SU-DHL-6 (cell line): ENCODE measurements at regions not wholly inside any gene's neighbourhood (a gene's known extent, or its start where the extent isn't known, plus 50 kb on each side); places are given as distances from the start of the nearest gene placed in this dataset.
"Not testable (repeated sequence)": the region's sequence is repeated elsewhere in the genome, so short reads cannot be mapped to it uniquely, and the experiment has no call there.

Experiments
- H2AFZ ChIP-seq: fragments of 200-600 bp; sonication (generic); 2 replicates; pipeline ENCODE4 v1.6.1; 2014; ENCODE audit warnings: low read depth, mild to moderate bottlenecking, moderate library complexity, mixed read lengths, antibody characterized with exemption, low read length; ENCODE audit not compliant: severe bottlenecking
- H3F3A ChIP-seq: fragments of 200-600 bp; shearing (Covaris generic); 2 replicates; pipeline ENCODE4 v1.6.0; 2016; ENCODE audit warnings: antibody characterized with exemption, mild to moderate bottlenecking; ENCODE audit not compliant: insufficient read depth
- H3K27ac ChIP-seq: fragments of 200-600 bp; sonication (generic); 2 replicates; pipeline ENCODE4 v1.5.1; 2016; ENCODE audit warnings: low read depth, mild to moderate bottlenecking, low read length, moderate library complexity, mixed read lengths
- H3K27me3 ChIP-seq: fragments of 200-600 bp; sonication (generic), shearing (Covaris generic); 2 replicates; pipeline ENCODE4 v1.6.0; 2014; ENCODE audit warnings: mild to moderate bottlenecking, low read length
- H3K36me3 ChIP-seq: fragments of 200-600 bp; sonication (generic); 2 replicates; pipeline ENCODE4 v1.6.1; 2014; ENCODE audit warnings: mild to moderate bottlenecking, low read length, mixed read lengths
- H3K4me2 ChIP-seq: fragments of 300-600, 200-600 bp; shearing (Covaris generic), sonication (generic); 2 replicates; pipeline ENCODE4 v1.6.0; 2014; ENCODE audit warnings: low read length, low read depth, mild to moderate bottlenecking; ENCODE audit not compliant: poor library complexity, severe bottlenecking
- H3K4me3 ChIP-seq: fragments of 200-600 bp; sonication (generic); 2 replicates; pipeline ENCODE4 v1.5.1; 2014; ENCODE audit warnings: antibody characterized with exemption, low read length, mild to moderate bottlenecking, mixed read lengths; ENCODE audit not compliant: insufficient read depth, poor library complexity, severe bottlenecking
- H3K79me2 ChIP-seq: fragments of 200-600 bp; sonication (generic); 2 replicates; pipeline ENCODE4 v1.6.1; 2014; ENCODE audit warnings: mild to moderate bottlenecking, low read length, moderate library complexity; ENCODE audit not compliant: insufficient read depth
- H3K9ac ChIP-seq: fragments of 200-600 bp; sonication (generic); 2 replicates; pipeline ENCODE4 v1.7.0; 2014; ENCODE audit warnings: mild to moderate bottlenecking, low read length
- H3K9me2 ChIP-seq: fragments of 200-600 bp; sonication (generic); replicated peaks from 2 replicates; pipeline ENCODE4 v1.6.1; 2014; ENCODE audit warnings: low read length; ENCODE audit not compliant: insufficient read depth
- H3K9me3 ChIP-seq: fragments of 200-600 bp; sonication (generic); 2 replicates; pipeline ENCODE4 v1.6.1; 2014; ENCODE audit warnings: low read length, mixed read lengths; ENCODE audit not compliant: insufficient read depth
- H4K20me1 ChIP-seq: fragments of 200-600 bp; sonication (generic); 2 replicates; pipeline ENCODE4 v1.6.1; 2014; ENCODE audit warnings: low read depth, mild to moderate bottlenecking, antibody characterized with exemption, low read length, moderate library complexity, mixed read lengths
- CTCF ChIP-seq: fragments of 200-600 bp; sonication (generic); IDR thresholded peaks from one replicate; pipeline ENCODE4 v1.5.1; 2017; ENCODE audit warnings: antibody characterized with exemption, mild to moderate bottlenecking, low read length, moderate library complexity; ENCODE audit not compliant: insufficient read depth, poor library complexity, severe bottlenecking
- EZH2phosphoT487 ChIP-seq: fragments of 200-600 bp; sonication (generic), shearing (Covaris generic); conservative IDR thresholded peaks from 2 replicates; pipeline ENCODE4 v1.6.1; 2018; ENCODE audit warnings: mild to moderate bottlenecking, antibody characterized with exemption, low read length, moderate library complexity, mixed read lengths

GRCh38 chr13:97768134-97768533 lies 185.3 kb upstream of the IPO5 start:
- no peak overlapping the region for H3K27ac ChIP-seq
- no peak overlapping the region for H3K4me2 ChIP-seq
- no peak overlapping the region for H3K4me3 ChIP-seq
- H2AFZ ChIP-seq = no peak overlapping the region
- no peaks in the 10 kb centered on the region for H3K27me3 ChIP-seq
- H3K9ac ChIP-seq = no peak overlapping the region
- no peaks in the 10 kb centered on the region for H4K20me1 ChIP-seq
- no peaks in the 10 kb centered on the region for H3K79me2 ChIP-seq
- H3F3A ChIP-seq = no peaks in the 10 kb centered on the region
- no peak for TF ChIP-seq EZH2phosphoT487
- TF ChIP-seq CTCF = no peak
- no peaks in the 10 kb centered on the region for H3K36me3 ChIP-seq
- no peaks in the 10 kb centered on the region for H3K9me3 ChIP-seq
- no peaks in the 10 kb centered on the region for H3K9me2 ChIP-seq

GRCh38 chr13:97770231-97770630 lies 183.2 kb upstream of the IPO5 start:
- not testable (repeated sequence) for H3K4me2 ChIP-seq, H3K36me3 ChIP-seq, H3K79me2 ChIP-seq, H3K9me2 ChIP-seq, H3K4me3 ChIP-seq, H3K27ac ChIP-seq, H3K9ac ChIP-seq, H2AFZ ChIP-seq, H4K20me1 ChIP-seq, H3K9me3 ChIP-seq, H3K27me3 ChIP-seq, H3F3A ChIP-seq

- H4K20me1 ChIP-seq, H3K9ac ChIP-seq, H3K79me2 ChIP-seq, H3K4me2 ChIP-seq, H3K4me3 ChIP-seq, H3K9me3 ChIP-seq, H3K36me3 ChIP-seq, H3K27ac ChIP-seq, H3F3A ChIP-seq, H3K27me3 ChIP-seq, H2AFZ ChIP-seq, H3K9me2 ChIP-seq: not testable (repeated sequence)
These were observed 181.0 kb upstream of the IPO5 start for GRCh38 chr13:97772466-97772865.

GRCh38 chr13:97774391-97775100 lies 178.9 kb upstream of the IPO5 start:
- not testable (repeated sequence) for H3K27ac ChIP-seq, H3K36me3 ChIP-seq, H4K20me1 ChIP-seq, H3K9me2 ChIP-seq, H3F3A ChIP-seq, H3K27me3 ChIP-seq, H3K79me2 ChIP-seq, H2AFZ ChIP-seq, H3K4me3 ChIP-seq, H3K4me2 ChIP-seq, H3K9ac ChIP-seq, H3K9me3 ChIP-seq

GRCh38 chr13:97780486-97780885 lies 173.0 kb upstream of the IPO5 start:
- TF ChIP-seq CTCF (no peak), EZH2phosphoT487 (no peak)
- Histone ChIP-seq H3K4me2 (no peak overlapping the region), H3K27me3 (no peaks in the 10 kb centered on the region), H3F3A (no peaks in the 10 kb centered on the region), H3K9me2 (no peaks in the 10 kb centered on the region), H4K20me1 (no peaks in the 10 kb centered on the region), H3K4me3 (no peak overlapping the region), H3K36me3 (no peaks in the 10 kb centered on the region), H3K9me3 (no peaks in the 10 kb centered on the region), H3K9ac (no peak overlapping the region), H3K79me2 (no peaks in the 10 kb centered on the region), H2AFZ (no peak overlapping the region), H3K27ac (no peak overlapping the region)
